SK-N-SH (cell line): ENCODE measurements at regions not wholly inside any gene's neighbourhood (a gene's known extent, or its start where the extent isn't known, plus 50 kb on each side); places are given as distances from the start of the nearest gene placed in this dataset.

Source experiments
- CTCF ChIA-PET: fragments of 300-600, 350-600 bp; formaldehyde crosslinking; extraction: SDS; loops from one replicate; lab custom pipeline; 2021; lab: Yijun Ruan, JAX
- POLR2A ChIA-PET: fragments of 350-600 bp; sonication (Branson Sonifier 250); formaldehyde crosslinking; extraction: SDS; loops from one replicate; lab custom pipeline; 2020; ENCODE audit warnings: antibody characterized with exemption, inconsistent platforms; lab: Yijun Ruan, JAX
- DNase-seq: peaks from one replicate; pipeline ENCODE4 v3.0.0; 2012
- H2AFZ ChIP-seq: fragments of 200-600 bp; sonication (generic); 2 replicates; pipeline ENCODE4 v1.8.1; 2016; ENCODE audit warnings: antibody characterized with exemption, mild to moderate bottlenecking, low read depth
- H3F3A ChIP-seq: fragments of 200-600 bp; sonication (generic); replicated peaks from 2 replicates; pipeline ENCODE3; 2016; ENCODE audit warnings: antibody characterized with exemption, mild to moderate bottlenecking; ENCODE audit not compliant: insufficient read depth
- H3K27ac ChIP-seq, 2 experiments: fragments of 200-500 bp in 1 of 2; fragments of 200-600 bp in 1 of 2; sonication (Bioruptor generic) in 1 of 2; sonication (generic), shearing (Covaris generic) in 1 of 2; 2 replicates each; pipeline versions ENCODE4 v1.5.1 to v1.6.1; 2014 to 2016; ENCODE audit warnings: low read depth in 2 of 2, inconsistent platforms in 1 of 2, low read length in 1 of 2, mild to moderate bottlenecking in 1 of 2, mixed read lengths in 1 of 2
- H3K27me3 ChIP-seq: fragments of 200-600 bp; sonication (generic), shearing (Covaris generic); 2 replicates; pipeline ENCODE4 v1.6.1; 2016; ENCODE audit warnings: mixed run types; ENCODE audit not compliant: insufficient read depth
- H3K36me3 ChIP-seq, 2 experiments: fragments of 200-500 bp in 1 of 2; fragments of 200-600 bp in 1 of 2; sonication (Bioruptor generic) in 1 of 2; sonication (generic) in 1 of 2; replicated peaks in 1 of 2; 2 replicates each; pipeline versions ENCODE3 to v1.5.1; 2014 to 2016; ENCODE audit warnings: low read length in 1 of 2, mild to moderate bottlenecking in 1 of 2; ENCODE audit not compliant: insufficient read depth in 2 of 2, control insufficient read depth in 1 of 2
- H3K4me1 ChIP-seq, 2 experiments: fragments of 200-500 bp in 1 of 2; fragments of 200-600 bp in 1 of 2; sonication (Bioruptor generic) in 1 of 2; sonication (generic), shearing (Covaris generic) in 1 of 2; 2 replicates each; pipeline versions ENCODE4 v1.5.1 to v1.6.1; 2014 to 2016; ENCODE audit warnings: low read depth in 1 of 2, low read length in 1 of 2, mixed run types in 1 of 2; ENCODE audit not compliant: insufficient read depth in 2 of 2, control insufficient read depth in 1 of 2
- H3K4me2 ChIP-seq: fragments of 200-600 bp; sonication (generic), shearing (Covaris generic); 2 replicates; pipeline ENCODE4 v1.6.1; 2017; ENCODE audit warnings: mixed run types
- H3K4me3 ChIP-seq, 2 experiments: fragments of 200-500 bp in 1 of 2; fragments of 200-600 bp in 1 of 2; sonication (Bioruptor generic) in 1 of 2; sonication (generic), shearing (Covaris generic) in 1 of 2; 2 replicates each; pipeline versions ENCODE4 v1.5.1 to v1.8.1; 2014 to 2016; ENCODE audit warnings: low read depth in 2 of 2, inconsistent platforms in 1 of 2, low read length in 1 of 2, mild to moderate bottlenecking in 1 of 2, mixed read lengths in 1 of 2, moderate library complexity in 1 of 2
- H3K79me2 ChIP-seq: fragments of 200-600 bp; sonication (generic); 2 replicates; pipeline ENCODE4 v1.8.1; 2017; ENCODE audit warnings: mild to moderate bottlenecking; ENCODE audit not compliant: insufficient read depth
- H3K9ac ChIP-seq: fragments of 200-600 bp; sonication (generic); 2 replicates; pipeline ENCODE4 v1.6.1; 2017; ENCODE audit warnings: mixed run types
- H3K9me2 ChIP-seq: fragments of 200-600 bp; sonication (generic); 2 replicates; pipeline ENCODE4 v1.6.1; 2017; ENCODE audit warnings: mixed run types
- H3K9me3 ChIP-seq: fragments of 200-600 bp; sonication (generic); 2 replicates; pipeline ENCODE4 v1.6.1; 2017; ENCODE audit warnings: mixed run types, mild to moderate bottlenecking, moderate library complexity
- H4K20me1 ChIP-seq: fragments of 200-600 bp; sonication (generic); 2 replicates; pipeline ENCODE4 v1.6.1; 2017; ENCODE audit warnings: mild to moderate bottlenecking, mixed run types; ENCODE audit not compliant: insufficient read depth
- ELF1 ChIP-seq: IDR thresholded peaks from 2 replicates; pipeline ENCODE4 v1.4.0; 2012
- FOXJ3 ChIP-seq: sonication (generic); formaldehyde crosslinking; IDR thresholded peaks from 2 replicates; pipeline ENCODE4 v1.5.1; 2020; ENCODE audit warnings: mild to moderate bottlenecking, missing genetic modification reagents
- FOXM1 ChIP-seq: IDR thresholded peaks from 2 replicates; pipeline ENCODE4 v1.4.0; 2012; ENCODE audit warnings: low read depth, mild to moderate bottlenecking
- MEF2A ChIP-seq: IDR thresholded peaks from 2 replicates; pipeline ENCODE4 v1.4.0; 2012; ENCODE audit warnings: low read depth, borderline replicate concordance
- MXI1 ChIP-seq: IDR thresholded peaks from 2 replicates; pipeline ENCODE4 v1.6.1; 2012; ENCODE audit warnings: mild to moderate bottlenecking, low read depth, low read length, improper control_type of control experiment
- RCOR1 ChIP-seq: fragments of 150-350 bp; IDR thresholded peaks from 2 replicates; pipeline ENCODE4 v1.6.1; 2017; ENCODE audit warnings: antibody characterized with exemption, low read length
- SMC3 ChIP-seq: IDR thresholded peaks from 2 replicates; pipeline ENCODE4 v1.6.1; 2012; ENCODE audit warnings: low read depth, low read length, improper control_type of control experiment
- TEAD4 ChIP-seq: IDR thresholded peaks from 2 replicates; pipeline ENCODE4 v1.4.0; 2012; ENCODE audit warnings: mild to moderate bottlenecking, borderline replicate concordance; ENCODE audit not compliant: insufficient read depth
- YY1 ChIP-seq: IDR thresholded peaks from 2 replicates; pipeline ENCODE4 v1.4.0; 2012; ENCODE audit warnings: low read depth, mild to moderate bottlenecking
- WGBS: methylation state at CpG from one replicate; pipeline ENCODE4 v1.1.6; 2017; ENCODE audit warnings: low lambda C conversion rate; 5-methylcytosine and 5-hydroxymethylcytosine counted together
- TF ChIP-seq, protein P1 (sequence below): IDR thresholded peaks from 2 replicates; pipeline ENCODE4 v1.6.1; 2012; ENCODE audit warnings: mild to moderate bottlenecking, low read depth, low read length, moderate library complexity
- TF ChIP-seq, protein P2 (sequence below): IDR thresholded peaks from 2 replicates; pipeline ENCODE4; 2012
- TF ChIP-seq, protein P3 (sequence below): IDR thresholded peaks from 2 replicates; pipeline ENCODE4 v1.4.0; 2012; ENCODE audit warnings: low read depth, borderline replicate concordance
- TF ChIP-seq, protein P4 (sequence below): IDR thresholded peaks from 2 replicates; pipeline ENCODE4 v1.4.0; 2012; ENCODE audit warnings: low read depth
- TF ChIP-seq, protein P5 (sequence below): IDR thresholded peaks from 2 replicates; pipeline ENCODE4 v1.4.0; 2012; ENCODE audit warnings: low read depth, borderline replicate concordance
- TF ChIP-seq, protein P6 (sequence below): fragments of 150-350 bp; IDR thresholded peaks from 2 replicates; pipeline ENCODE4 v1.6.1; 2017; ENCODE audit warnings: antibody characterized with exemption, low read length, low read depth, borderline replicate concordance

DNA sequence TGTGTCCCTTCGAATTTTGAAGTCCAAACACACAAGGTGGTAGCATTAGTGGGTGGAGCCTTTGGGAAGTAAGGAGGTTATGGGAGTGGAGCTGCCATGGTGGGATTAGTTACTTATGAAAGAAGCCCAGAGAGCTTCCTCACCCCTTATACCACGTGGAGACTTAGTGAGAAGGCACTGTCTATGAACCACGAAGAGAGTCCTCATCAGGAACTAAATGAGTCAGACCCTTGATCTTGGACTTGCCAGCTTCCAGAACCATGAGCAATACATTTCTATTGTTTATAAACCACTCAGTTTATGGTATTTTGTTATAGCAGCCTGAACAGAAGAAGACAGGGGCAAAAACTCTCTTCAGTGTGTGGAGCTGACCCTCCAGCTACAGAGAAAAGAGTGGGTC, 259.3 kb upstream of the AJAP1 start:
- CTCF ChIA-PET, result interaction anchor here (1.1 kb wide), 1 partner anchor 15 kb away, joined by 3 read pairs; no protein-coding TSS in a partner anchor
- no peaks in the 10 kb centered on the region for H4K20me1 ChIP-seq
- no peak overlapping the region for H3K9ac ChIP-seq
- H3K27me3 ChIP-seq, result no peaks in the 10 kb centered on the region
- DNase-seq, result no peak
- POLR2A ChIA-PET, result no interaction called here
- H3K79me2 ChIP-seq, result no peaks in the 10 kb centered on the region
- no peak overlapping the region for H3K4me2 ChIP-seq
- H3K36me3 ChIP-seq, result no peaks in the 10 kb centered on the region
- H3K4me3 ChIP-seq, result no peak overlapping the region
- no peaks in the 10 kb centered on the region for H3K9me2 ChIP-seq
- no peak overlapping the region for H2AFZ ChIP-seq
- no peaks in the 10 kb centered on the region for H3F3A ChIP-seq
- H3K27ac ChIP-seq, result no peak overlapping the region
- no peaks in the 10 kb centered on the region for H3K4me1 ChIP-seq
- H3K9me3 ChIP-seq, result no peaks in the 10 kb centered on the region
- TF ChIP-seq, protein P1, sequence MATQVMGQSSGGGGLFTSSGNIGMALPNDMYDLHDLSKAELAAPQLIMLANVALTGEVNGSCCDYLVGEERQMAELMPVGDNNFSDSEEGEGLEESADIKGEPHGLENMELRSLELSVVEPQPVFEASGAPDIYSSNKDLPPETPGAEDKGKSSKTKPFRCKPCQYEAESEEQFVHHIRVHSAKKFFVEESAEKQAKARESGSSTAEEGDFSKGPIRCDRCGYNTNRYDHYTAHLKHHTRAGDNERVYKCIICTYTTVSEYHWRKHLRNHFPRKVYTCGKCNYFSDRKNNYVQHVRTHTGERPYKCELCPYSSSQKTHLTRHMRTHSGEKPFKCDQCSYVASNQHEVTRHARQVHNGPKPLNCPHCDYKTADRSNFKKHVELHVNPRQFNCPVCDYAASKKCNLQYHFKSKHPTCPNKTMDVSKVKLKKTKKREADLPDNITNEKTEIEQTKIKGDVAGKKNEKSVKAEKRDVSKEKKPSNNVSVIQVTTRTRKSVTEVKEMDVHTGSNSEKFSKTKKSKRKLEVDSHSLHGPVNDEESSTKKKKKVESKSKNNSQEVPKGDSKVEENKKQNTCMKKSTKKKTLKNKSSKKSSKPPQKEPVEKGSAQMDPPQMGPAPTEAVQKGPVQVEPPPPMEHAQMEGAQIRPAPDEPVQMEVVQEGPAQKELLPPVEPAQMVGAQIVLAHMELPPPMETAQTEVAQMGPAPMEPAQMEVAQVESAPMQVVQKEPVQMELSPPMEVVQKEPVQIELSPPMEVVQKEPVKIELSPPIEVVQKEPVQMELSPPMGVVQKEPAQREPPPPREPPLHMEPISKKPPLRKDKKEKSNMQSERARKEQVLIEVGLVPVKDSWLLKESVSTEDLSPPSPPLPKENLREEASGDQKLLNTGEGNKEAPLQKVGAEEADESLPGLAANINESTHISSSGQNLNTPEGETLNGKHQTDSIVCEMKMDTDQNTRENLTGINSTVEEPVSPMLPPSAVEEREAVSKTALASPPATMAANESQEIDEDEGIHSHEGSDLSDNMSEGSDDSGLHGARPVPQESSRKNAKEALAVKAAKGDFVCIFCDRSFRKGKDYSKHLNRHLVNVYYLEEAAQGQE, result no peak
- TF ChIP-seq YY1 (no peak), MXI1 (no peak), FOXM1 (no peak), ELF1 (no peak), RCOR1 (no peak), MEF2A (no peak), SMC3 (no peak), TEAD4 (no peak), FOXJ3 (no peak)
- TF ChIP-seq, protein P2, sequence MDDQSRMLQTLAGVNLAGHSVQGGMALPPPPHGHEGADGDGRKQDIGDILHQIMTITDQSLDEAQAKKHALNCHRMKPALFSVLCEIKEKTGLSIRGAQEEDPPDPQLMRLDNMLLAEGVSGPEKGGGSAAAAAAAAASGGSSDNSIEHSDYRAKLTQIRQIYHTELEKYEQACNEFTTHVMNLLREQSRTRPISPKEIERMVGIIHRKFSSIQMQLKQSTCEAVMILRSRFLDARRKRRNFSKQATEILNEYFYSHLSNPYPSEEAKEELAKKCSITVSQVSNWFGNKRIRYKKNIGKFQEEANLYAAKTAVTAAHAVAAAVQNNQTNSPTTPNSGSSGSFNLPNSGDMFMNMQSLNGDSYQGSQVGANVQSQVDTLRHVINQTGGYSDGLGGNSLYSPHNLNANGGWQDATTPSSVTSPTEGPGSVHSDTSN, result no peak
- TF ChIP-seq, protein P3, sequence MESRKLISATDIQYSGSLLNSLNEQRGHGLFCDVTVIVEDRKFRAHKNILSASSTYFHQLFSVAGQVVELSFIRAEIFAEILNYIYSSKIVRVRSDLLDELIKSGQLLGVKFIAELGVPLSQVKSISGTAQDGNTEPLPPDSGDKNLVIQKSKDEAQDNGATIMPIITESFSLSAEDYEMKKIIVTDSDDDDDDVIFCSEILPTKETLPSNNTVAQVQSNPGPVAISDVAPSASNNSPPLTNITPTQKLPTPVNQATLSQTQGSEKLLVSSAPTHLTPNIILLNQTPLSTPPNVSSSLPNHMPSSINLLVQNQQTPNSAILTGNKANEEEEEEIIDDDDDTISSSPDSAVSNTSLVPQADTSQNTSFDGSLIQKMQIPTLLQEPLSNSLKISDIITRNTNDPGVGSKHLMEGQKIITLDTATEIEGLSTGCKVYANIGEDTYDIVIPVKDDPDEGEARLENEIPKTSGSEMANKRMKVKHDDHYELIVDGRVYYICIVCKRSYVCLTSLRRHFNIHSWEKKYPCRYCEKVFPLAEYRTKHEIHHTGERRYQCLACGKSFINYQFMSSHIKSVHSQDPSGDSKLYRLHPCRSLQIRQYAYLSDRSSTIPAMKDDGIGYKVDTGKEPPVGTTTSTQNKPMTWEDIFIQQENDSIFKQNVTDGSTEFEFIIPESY, result no peak
- TF ChIP-seq, protein P4, sequence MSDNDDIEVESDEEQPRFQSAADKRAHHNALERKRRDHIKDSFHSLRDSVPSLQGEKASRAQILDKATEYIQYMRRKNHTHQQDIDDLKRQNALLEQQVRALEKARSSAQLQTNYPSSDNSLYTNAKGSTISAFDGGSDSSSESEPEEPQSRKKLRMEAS, result no peak
- TF ChIP-seq, protein P5, sequence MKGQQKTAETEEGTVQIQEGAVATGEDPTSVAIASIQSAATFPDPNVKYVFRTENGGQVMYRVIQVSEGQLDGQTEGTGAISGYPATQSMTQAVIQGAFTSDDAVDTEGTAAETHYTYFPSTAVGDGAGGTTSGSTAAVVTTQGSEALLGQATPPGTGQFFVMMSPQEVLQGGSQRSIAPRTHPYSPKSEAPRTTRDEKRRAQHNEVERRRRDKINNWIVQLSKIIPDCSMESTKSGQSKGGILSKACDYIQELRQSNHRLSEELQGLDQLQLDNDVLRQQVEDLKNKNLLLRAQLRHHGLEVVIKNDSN, result no peak
- TF ChIP-seq, protein P6, sequence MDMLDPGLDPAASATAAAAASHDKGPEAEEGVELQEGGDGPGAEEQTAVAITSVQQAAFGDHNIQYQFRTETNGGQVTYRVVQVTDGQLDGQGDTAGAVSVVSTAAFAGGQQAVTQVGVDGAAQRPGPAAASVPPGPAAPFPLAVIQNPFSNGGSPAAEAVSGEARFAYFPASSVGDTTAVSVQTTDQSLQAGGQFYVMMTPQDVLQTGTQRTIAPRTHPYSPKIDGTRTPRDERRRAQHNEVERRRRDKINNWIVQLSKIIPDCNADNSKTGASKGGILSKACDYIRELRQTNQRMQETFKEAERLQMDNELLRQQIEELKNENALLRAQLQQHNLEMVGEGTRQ, result no peak
- WGBS, result 5% methylated on average over 3 of the region's 3 CpGs
